ENCODE measurements at regions not wholly inside any gene's neighbourhood (a gene's known extent, or its start where the extent isn't known, plus 50 kb on each side); places are given as distances from the start of the nearest gene placed in this dataset.

DNA sequence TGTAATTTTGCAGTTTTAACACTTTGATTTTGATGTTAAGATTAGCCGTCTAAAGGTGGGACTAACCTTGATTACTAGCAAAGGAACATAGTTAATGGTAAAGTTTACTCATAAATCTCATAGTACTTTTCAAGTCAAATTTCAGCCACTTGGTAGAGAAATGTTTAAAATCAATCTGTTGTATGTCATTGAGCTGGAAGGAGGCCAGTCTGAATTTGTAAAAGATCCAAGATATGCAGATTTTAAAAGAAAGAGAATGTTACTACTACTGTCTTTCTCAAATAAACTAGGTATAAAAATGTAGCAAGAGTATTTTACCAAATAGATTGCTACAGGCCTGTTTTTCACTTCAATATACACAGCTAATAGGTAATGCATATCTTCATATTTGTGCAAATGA, 600.8 kb upstream of the SEL1L start:
- H3F3A ChIP-seq (ENCODE audit: insufficient read depth, low read length, poor library complexity, severe bottlenecking): no peaks in the 10 kb centered on the region
- H2AFZ ChIP-seq (ENCODE audit: low read depth, low read length): no peak overlapping the region
- H3K9ac ChIP-seq (ENCODE audit: low read length): no peak overlapping the region
- no peaks in the 10 kb centered on the region for H3K9me3 ChIP-seq (ENCODE audit: low read length)
- H3K36me3 ChIP-seq (ENCODE audit: insufficient read depth, low read length): no peaks in the 10 kb centered on the region
- no peaks in the 10 kb centered on the region for H3K9me2 ChIP-seq (ENCODE audit: insufficient read depth, low read length)
- no peak overlapping the region for H3K4me3 ChIP-seq (ENCODE audit: low read length)
- no peak for TF ChIP-seq MXI1 (conservative IDR thresholded peaks at IDR 0.05; ENCODE audit: poor library complexity, severe bottlenecking)
- no peak for TF ChIP-seq CTCF (IDR thresholded peaks at IDR 0.05; ENCODE audit: poor library complexity, severe bottlenecking)
- TF ChIP-seq RAD21 (conservative IDR thresholded peaks at IDR 0.05): no peak
- TF ChIP-seq SMC3 (conservative IDR thresholded peaks at IDR 0.05; ENCODE audit: poor library complexity): no peak
- no peak for TF ChIP-seq REST (IDR thresholded peaks at IDR 0.05; ENCODE audit: borderline replicate concordance)
- TF ChIP-seq POLR2AphosphoS5 (IDR thresholded peaks at IDR 0.05): no peak
- TF ChIP-seq EP300 (conservative IDR thresholded peaks at IDR 0.05; ENCODE audit: poor library complexity, severe bottlenecking): no peak
- TF ChIP-seq TAF1 (IDR thresholded peaks at IDR 0.05; ENCODE audit: low read depth): no peak
- TF ChIP-seq EZH2 (IDR thresholded peaks at IDR 0.05; ENCODE audit: borderline replicate concordance, insufficient read depth, low read length, poor library complexity, severe bottlenecking): no peak
- no peaks in the 10 kb centered on the region for H4K20me1 ChIP-seq (ENCODE audit: insufficient read depth)
- no peaks in the 10 kb centered on the region for H3K27me3 ChIP-seq (ENCODE audit: insufficient read depth, low read depth, low read length)
- no peak overlapping the region for H3K4me2 ChIP-seq (ENCODE audit: low read length)
- no peak overlapping the region for H3K27ac ChIP-seq (ENCODE audit: low read length)
- no peaks in the 10 kb centered on the region for H3K79me2 ChIP-seq (replicated peaks; ENCODE audit: insufficient read depth, low read length)

DNA sequence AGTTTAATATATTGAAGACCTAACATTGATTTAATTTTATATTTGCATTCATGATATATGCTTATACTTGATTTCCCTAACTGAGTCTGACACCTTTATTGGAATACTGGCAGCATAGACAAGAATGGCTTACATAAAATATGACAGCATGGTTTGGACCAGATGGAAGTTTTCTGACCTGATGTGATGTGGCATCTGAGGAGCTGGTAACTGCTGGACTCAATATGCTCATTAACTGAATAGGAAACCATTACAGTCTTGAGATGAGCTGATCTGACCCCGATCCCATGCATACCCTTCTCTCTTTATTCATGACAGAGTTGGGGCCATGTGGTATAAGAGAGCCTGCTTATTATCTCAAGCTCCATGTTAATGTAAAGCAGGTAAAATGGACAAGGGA, 604.8 kb upstream of the SEL1L start:
- Histone ChIP-seq H3K9me2 (ENCODE audit: insufficient read depth, low read length) (no peaks in the 10 kb centered on the region), H3K36me3 (ENCODE audit: insufficient read depth, low read length) (no peaks in the 10 kb centered on the region), H3K9me3 (ENCODE audit: low read length) (no peaks in the 10 kb centered on the region), H4K20me1 (ENCODE audit: insufficient read depth) (no peaks in the 10 kb centered on the region), H3K79me2 (replicated peaks; ENCODE audit: insufficient read depth, low read length) (no peaks in the 10 kb centered on the region), H3K9ac (ENCODE audit: low read length) (no peak overlapping the region), H3K27ac (ENCODE audit: low read length) (no peak overlapping the region), H3K27me3 (ENCODE audit: insufficient read depth, low read depth, low read length) (no peaks in the 10 kb centered on the region), H2AFZ (ENCODE audit: low read depth, low read length) (no peak overlapping the region), H3F3A (ENCODE audit: insufficient read depth, low read length, poor library complexity, severe bottlenecking) (no peaks in the 10 kb centered on the region), H3K4me2 (ENCODE audit: low read length) (no peak overlapping the region), H3K4me3 (ENCODE audit: low read length) (no peak overlapping the region)
- TF ChIP-seq RAD21 (conservative IDR thresholded peaks at IDR 0.05): no peak
- TF ChIP-seq EP300 (conservative IDR thresholded peaks at IDR 0.05; ENCODE audit: poor library complexity, severe bottlenecking): no peak
- TF ChIP-seq MXI1 (conservative IDR thresholded peaks at IDR 0.05; ENCODE audit: poor library complexity, severe bottlenecking): no peak
- no peak for TF ChIP-seq POLR2AphosphoS5 (IDR thresholded peaks at IDR 0.05)

- H2AFZ ChIP-seq (ENCODE audit: low read depth, low read length): no peak overlapping the region
- no peak overlapping the region for H3K4me2 ChIP-seq (ENCODE audit: low read length)
- no peak overlapping the region for H3K27ac ChIP-seq (ENCODE audit: low read length)
- H3K36me3 ChIP-seq (ENCODE audit: insufficient read depth, low read length): no peaks in the 10 kb centered on the region
- H3K4me3 ChIP-seq (ENCODE audit: low read length): no peak overlapping the region
- no peak overlapping the region for H3K9ac ChIP-seq (ENCODE audit: low read length)
- no peaks in the 10 kb centered on the region for H3K79me2 ChIP-seq (replicated peaks; ENCODE audit: insufficient read depth, low read length)
- H3K27me3 ChIP-seq (ENCODE audit: insufficient read depth, low read depth, low read length): no peaks in the 10 kb centered on the region
- TF ChIP-seq POLR2AphosphoS5 (IDR thresholded peaks at IDR 0.05): no peak
- H3F3A ChIP-seq (ENCODE audit: insufficient read depth, low read length, poor library complexity, severe bottlenecking): peaks cover 8% of the 10 kb centered on the region
- H3K9me2 ChIP-seq (ENCODE audit: insufficient read depth, low read length): no peaks in the 10 kb centered on the region
- H4K20me1 ChIP-seq (ENCODE audit: insufficient read depth): no peaks in the 10 kb centered on the region
- H3K9me3 ChIP-seq (ENCODE audit: low read length): no peaks in the 10 kb centered on the region
These were observed 613.2 kb upstream of the SEL1L start for GRCh38 chr14:82146846-82147245.
